ENCODE measurements at regions not wholly inside any gene's neighbourhood (a gene's known extent, or its start where the extent isn't known, plus 50 kb on each side); places are given as distances from the start of the nearest gene placed in this dataset.

DNA sequence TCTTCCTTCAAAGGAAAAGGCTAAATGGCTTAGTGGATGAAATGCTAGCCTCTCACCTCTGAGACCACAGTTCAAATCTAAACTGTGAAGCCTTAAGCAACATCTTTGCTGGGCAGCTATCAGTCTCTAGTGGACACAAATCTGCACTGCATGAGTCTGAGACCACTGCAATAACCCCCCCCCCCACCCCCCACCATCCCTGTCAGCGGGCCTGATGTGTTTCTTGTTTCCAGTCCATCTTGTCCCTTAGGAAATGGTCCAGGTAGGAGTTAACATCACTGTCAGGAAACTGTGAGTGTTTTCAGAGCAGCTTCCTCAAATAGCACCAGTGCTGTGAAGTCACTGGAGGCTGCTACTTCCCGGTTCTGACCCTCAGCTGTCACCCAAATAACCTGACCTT is 140.6 kb upstream of the TMCO5A start:
- DNase-seq: no peak
- Histone ChIP-seq H3K27me3 (no peaks in the 10 kb centered on the region), H3K9me3 (replicated peaks in 1 of 3) (no peaks in the 10 kb centered on the region)

DNA sequence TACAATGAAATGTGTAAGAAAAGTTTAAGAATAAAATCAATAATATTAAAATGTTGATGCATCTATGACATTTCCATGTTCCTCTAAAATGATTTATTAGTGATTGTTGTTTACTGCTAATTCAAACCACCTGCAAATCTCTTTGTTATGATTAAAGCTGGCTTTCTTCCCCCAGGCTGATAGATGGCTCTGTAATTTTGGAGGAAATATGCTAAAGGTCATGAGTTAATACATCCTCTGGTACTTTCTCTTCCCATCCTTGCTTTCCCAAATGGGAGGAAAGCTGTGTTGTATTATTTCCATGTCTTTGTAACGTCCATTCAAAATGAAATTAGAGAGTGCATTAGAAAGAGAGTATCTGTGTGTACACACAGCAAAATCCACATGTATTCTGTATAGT is 139.5 kb upstream of the TMCO5A start:
- WGBS, 4 donors: 8 to 25% (median 18%) methylated on average over 1 of the region's 1 CpG
- Histone ChIP-seq H3K36me3 (replicated peaks in 1 of 2) (no peaks in the 10 kb centered on the region), H3K27ac (no peak overlapping the region), H3K4me1 (replicated peaks in 1 of 2) (no peaks in the 10 kb centered on the region), H3K27me3 (no peaks in the 10 kb centered on the region), H3K9me3 (replicated peaks in 1 of 3) (no peaks in the 10 kb centered on the region), H3K4me3 (no peak overlapping the region)
- DNase-seq: no peak
- TF ChIP-seq CTCF (IDR thresholded peaks at IDR 0.05) (no peak), POLR2A (IDR thresholded peaks at IDR 0.05) (no peak)
- intact Hi-C loops (cut with DNase I): no loop called here

More for the DNA sequence above, 140.6 kb upstream of the TMCO5A start:
- H3K36me3 ChIP-seq (replicated peaks in 1 of 2): no peaks in the 10 kb centered on the region
- WGBS, 4 donors: 7 to 24% (median 14%) methylated on average over 2 of the region's 2 CpGs
- no peak overlapping the region for H3K27ac ChIP-seq
- H3K4me1 ChIP-seq (replicated peaks in 1 of 2): no peaks in the 10 kb centered on the region
- TF ChIP-seq CTCF (IDR thresholded peaks at IDR 0.05): no peak
- TF ChIP-seq POLR2A (IDR thresholded peaks at IDR 0.05): no peak
- intact Hi-C loops (cut with DNase I): no loop called here
- no peak overlapping the region for H3K4me3 ChIP-seq

- no peak overlapping the region for H3K27ac ChIP-seq
- H3K4me3 ChIP-seq: no peak overlapping the region
- no peak for DNase-seq
- H3K27me3 ChIP-seq: no peaks in the 10 kb centered on the region
- H3K4me1 ChIP-seq (replicated peaks in 1 of 2): no peaks in the 10 kb centered on the region
- no peaks in the 10 kb centered on the region for H3K36me3 ChIP-seq (replicated peaks in 1 of 2)
- intact Hi-C loops (cut with DNase I): no loop called here
- TF ChIP-seq CTCF (IDR thresholded peaks at IDR 0.05): no peak
- no peak for TF ChIP-seq POLR2A (IDR thresholded peaks at IDR 0.05)
- WGBS, 4 donors: 67 to 85% (median 79%) methylated on average over 3 of the region's 3 CpGs
- H3K9me3 ChIP-seq (replicated peaks in 1 of 3): no peaks in the 10 kb centered on the region
Observed at GRCh38 chr15:37801529-37801928, 132.9 kb upstream of the TMCO5A start.

DNA sequence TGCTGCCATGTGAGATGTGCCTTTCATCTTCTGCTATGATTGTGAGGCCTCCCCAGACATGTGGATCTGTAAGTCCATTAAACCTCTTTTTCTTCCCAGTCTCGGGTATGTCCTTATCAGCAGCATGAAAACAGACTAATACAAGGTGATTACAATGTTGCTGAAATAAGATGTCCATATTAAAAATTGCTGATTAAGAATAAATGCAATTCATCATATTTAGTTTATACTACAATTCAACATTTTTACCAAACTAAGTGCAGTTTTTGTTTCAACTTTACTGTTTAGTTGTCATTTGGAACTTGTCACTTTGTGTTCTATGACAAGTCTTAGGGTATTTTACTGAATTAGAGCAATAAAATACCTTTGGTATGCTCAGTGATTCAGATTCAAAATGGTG is 127.6 kb upstream of the TMCO5A start:
- Histone ChIP-seq H3K27me3 (no peaks in the 10 kb centered on the region), H3K4me3 (no peak overlapping the region), H3K27ac (no peak overlapping the region), H3K36me3 (replicated peaks in 1 of 2) (no peaks in the 10 kb centered on the region), H3K9me3 (replicated peaks in 1 of 3) (no peaks in the 10 kb centered on the region), H3K4me1 (replicated peaks in 1 of 2) (no peaks in the 10 kb centered on the region)
- intact Hi-C loops (cut with DNase I): no loop called here
- 49 to 75% (median 54%) methylated on average over 1 of the region's 1 CpG for WGBS, 4 donors
- DNase-seq: no peak
- TF ChIP-seq CTCF (IDR thresholded peaks at IDR 0.05): no peak
- no peak for TF ChIP-seq POLR2A (IDR thresholded peaks at IDR 0.05)
